ENCODE measurements at regions not wholly inside any gene's neighbourhood (a gene's known extent, or its start where the extent isn't known, plus 50 kb on each side); places are given as distances from the start of the nearest gene placed in this dataset.
"Not testable (repeated sequence)": the region's sequence is repeated elsewhere in the genome, so short reads cannot be mapped to it uniquely, and the experiment has no call there.

- Mint-ChIP-seq H3K4me1 (no peaks in the 10 kb centered on the region), H3K9me3 (no peaks in the 10 kb centered on the region), H3K36me3 (no peaks in the 10 kb centered on the region), H3K27me3 (peaks cover 4% of the 10 kb centered on the region), H3K4me3 (no peak overlapping the region), H3K27ac (no peak overlapping the region)
- DNase-seq (ENCODE audit: low spot score in 2 of 2) (no peak), ATAC-seq (ENCODE audit: low read depth) (no peak)
Measured at GRCh38 chr11:70886256-70886655, 366.1 kb downstream of the SHANK2 start.

- Mint-ChIP-seq H3K36me3 (no peaks in the 10 kb centered on the region), H3K4me1 (no peaks in the 10 kb centered on the region), H3K9me3 (no peaks in the 10 kb centered on the region), H3K27me3 (peaks cover 2% of the 10 kb centered on the region), H3K4me3 (no peak overlapping the region), H3K27ac (no peak overlapping the region)
- DNase-seq (ENCODE audit: low spot score in 2 of 2) (no peak), ATAC-seq (ENCODE audit: low read depth) (no peak)
Measured at GRCh38 chr11:70886676-70887541, 365.5 kb downstream of the SHANK2 start.

- no peak overlapping the region for H3K4me3 Mint-ChIP-seq
- no peak for ATAC-seq (ENCODE audit: low read depth)
- H3K4me1 Mint-ChIP-seq: no peaks in the 10 kb centered on the region
- H3K36me3 Mint-ChIP-seq: no peaks in the 10 kb centered on the region
- no peak for DNase-seq (ENCODE audit: low spot score in 2 of 2)
- peaks cover 1% of the 10 kb centered on the region for H3K27me3 Mint-ChIP-seq
- H3K27ac Mint-ChIP-seq: no peak overlapping the region
- H3K9me3 Mint-ChIP-seq: no peaks in the 10 kb centered on the region
Measured at GRCh38 chr11:70887542-70887827, 364.9 kb downstream of the SHANK2 start.

GRCh38 chr11:70888061-70888460, 364.3 kb downstream of the SHANK2 start:
- Mint-ChIP-seq H3K36me3 (no peaks in the 10 kb centered on the region), H3K27ac (no peak overlapping the region), H3K4me3 (no peak overlapping the region), H3K4me1 (no peaks in the 10 kb centered on the region), H3K27me3 (peaks cover 1% of the 10 kb centered on the region), H3K9me3 (no peaks in the 10 kb centered on the region)
- no peak for ATAC-seq (ENCODE audit: low read depth)
- no peak for DNase-seq (ENCODE audit: low spot score in 2 of 2)

GRCh38 chr11:70889411-70889810, 363.0 kb downstream of the SHANK2 start:
- Mint-ChIP-seq H3K27me3 (peaks cover 1% of the 10 kb centered on the region), H3K36me3 (no peaks in the 10 kb centered on the region), H3K4me1 (no peaks in the 10 kb centered on the region), H3K4me3 (no peak overlapping the region), H3K27ac (no peak overlapping the region), H3K9me3 (no peaks in the 10 kb centered on the region)
- ATAC-seq (ENCODE audit: low read depth): no peak
- DNase-seq (ENCODE audit: low spot score in 2 of 2): no peak

GRCh38 chr11:70891844-70892380, 360.5 kb downstream of the SHANK2 start:
- ATAC-seq (ENCODE audit: low read depth) (no peak), DNase-seq (ENCODE audit: low spot score in 2 of 2) (no peak)
- no peaks in the 10 kb centered on the region for H3K36me3 Mint-ChIP-seq
- no peaks in the 10 kb centered on the region for H3K4me1 Mint-ChIP-seq
- peaks cover 3% of the 10 kb centered on the region for H3K9me3 Mint-ChIP-seq
- no peak overlapping the region for H3K27ac Mint-ChIP-seq
- no peak overlapping the region for H3K4me3 Mint-ChIP-seq
- H3K27me3 Mint-ChIP-seq: peaks cover 1% of the 10 kb centered on the region

GRCh38 chr11:70892889-70893288, 359.5 kb downstream of the SHANK2 start:
- Mint-ChIP-seq H3K4me1 (no peaks in the 10 kb centered on the region), H3K4me3 (no peak overlapping the region), H3K27me3 (peaks cover 1% of the 10 kb centered on the region), H3K9me3 (peaks cover 5% of the 10 kb centered on the region), H3K27ac (no peak overlapping the region), H3K36me3 (no peaks in the 10 kb centered on the region)
- no peak for DNase-seq (ENCODE audit: low spot score in 2 of 2)
- no peak for ATAC-seq (ENCODE audit: low read depth)

GRCh38 chr11:70894566-70895365, 357.6 kb downstream of the SHANK2 start:
- H3K9me3 Mint-ChIP-seq: peaks cover 10% of the 10 kb centered on the region
- no peak for DNase-seq (ENCODE audit: low spot score in 2 of 2)
- no peak for ATAC-seq (ENCODE audit: low read depth)
- H3K27me3 Mint-ChIP-seq: no peaks in the 10 kb centered on the region
- H3K36me3 Mint-ChIP-seq: no peaks in the 10 kb centered on the region
- H3K27ac Mint-ChIP-seq: no peak overlapping the region
- H3K4me1 Mint-ChIP-seq: no peaks in the 10 kb centered on the region
- no peak overlapping the region for H3K4me3 Mint-ChIP-seq

GRCh38 chr11:70895366-70895670, 357.1 kb downstream of the SHANK2 start:
- ATAC-seq (ENCODE audit: low read depth) (no peak), DNase-seq (ENCODE audit: low spot score in 2 of 2) (no peak)
- H3K27me3 Mint-ChIP-seq: no peaks in the 10 kb centered on the region
- no peak overlapping the region for H3K27ac Mint-ChIP-seq
- H3K4me3 Mint-ChIP-seq: no peak overlapping the region
- no peaks in the 10 kb centered on the region for H3K36me3 Mint-ChIP-seq
- peaks cover 10% of the 10 kb centered on the region for H3K9me3 Mint-ChIP-seq
- H3K4me1 Mint-ChIP-seq: no peaks in the 10 kb centered on the region

- H3K4me3 Mint-ChIP-seq: no peak overlapping the region
- no peak for ATAC-seq (ENCODE audit: low read depth)
- no peak for DNase-seq (ENCODE audit: low spot score in 2 of 2)
- H3K9me3 Mint-ChIP-seq: peaks cover 10% of the 10 kb centered on the region
- no peak overlapping the region for H3K27ac Mint-ChIP-seq
- no peaks in the 10 kb centered on the region for H3K36me3 Mint-ChIP-seq
- peaks cover 3% of the 10 kb centered on the region for H3K27me3 Mint-ChIP-seq
- H3K4me1 Mint-ChIP-seq: peaks cover 3% of the 10 kb centered on the region
Measured at GRCh38 chr11:70897429-70897828, 354.9 kb downstream of the SHANK2 start.

GRCh38 chr11:70899616-70900015, 352.8 kb downstream of the SHANK2 start:
- DNase-seq (ENCODE audit: low spot score in 2 of 2): no peak
- ATAC-seq (ENCODE audit: low read depth): no peak
- no peak overlapping the region for H3K27ac Mint-ChIP-seq
- no peaks in the 10 kb centered on the region for H3K36me3 Mint-ChIP-seq
- peaks cover 10% of the 10 kb centered on the region for H3K9me3 Mint-ChIP-seq
- no peak overlapping the region for H3K4me3 Mint-ChIP-seq
- peaks cover 3% of the 10 kb centered on the region for H3K4me1 Mint-ChIP-seq
- H3K27me3 Mint-ChIP-seq: peaks cover 3% of the 10 kb centered on the region

GRCh38 chr11:70900540-70900939, 351.8 kb downstream of the SHANK2 start:
- peaks cover 15% of the 10 kb centered on the region for H3K9me3 Mint-ChIP-seq
- no peak overlapping the region for H3K27ac Mint-ChIP-seq
- no peak for ATAC-seq (ENCODE audit: low read depth)
- peaks cover 3% of the 10 kb centered on the region for H3K4me1 Mint-ChIP-seq
- no peak for DNase-seq (ENCODE audit: low spot score in 2 of 2)
- no peaks in the 10 kb centered on the region for H3K36me3 Mint-ChIP-seq
- H3K27me3 Mint-ChIP-seq: peaks cover 5% of the 10 kb centered on the region
- no peak overlapping the region for H3K4me3 Mint-ChIP-seq

- DNase-seq (ENCODE audit: low spot score in 2 of 2): no peak
- Mint-ChIP-seq H3K4me1 (peaks cover 3% of the 10 kb centered on the region), H3K27ac (no peak overlapping the region), H3K27me3 (peaks cover 5% of the 10 kb centered on the region), H3K9me3 (peaks cover 10% of the 10 kb centered on the region), H3K4me3 (no peak overlapping the region), H3K36me3 (no peaks in the 10 kb centered on the region)
- no peak for ATAC-seq (ENCODE audit: low read depth)
Measured at GRCh38 chr11:70901951-70902521, 350.3 kb downstream of the SHANK2 start.

- H3K36me3 Mint-ChIP-seq; H3K4me3 Mint-ChIP-seq; DNase-seq (ENCODE audit: low spot score in 2 of 2); H3K27me3 Mint-ChIP-seq; ATAC-seq (ENCODE audit: low read depth); H3K27ac Mint-ChIP-seq; H3K4me1 Mint-ChIP-seq; H3K9me3 Mint-ChIP-seq: not testable (repeated sequence)
Measured at GRCh38 chr11:70903229-70903628, 349.1 kb downstream of the SHANK2 start.
